Mammary epithelial cell (primary cell): ENCODE measurements at regions not wholly inside any gene's neighbourhood (a gene's known extent, or its start where the extent isn't known, plus 50 kb on each side); places are given as distances from the start of the nearest gene placed in this dataset.

Experiments used
- EZH2 ChIP-seq: IDR thresholded peaks from 2 replicates; pipeline ENCODE4 v1.6.1; 2012; ENCODE audit warnings: low read length, inconsistent platforms, borderline replicate concordance
- TF ChIP-seq, protein P1 (sequence below), 2 donors: IDR thresholded peaks in 1 of 2; conservative IDR thresholded peaks in 1 of 2; 2 replicates each; pipeline ENCODE4 v1.5.1; 2011 to 2012; ENCODE audit warnings: inconsistent platforms in 2 of 2, low read length in 2 of 2, mild to moderate bottlenecking in 2 of 2, control low read depth in 1 of 2, low read depth in 1 of 2; ENCODE audit not compliant: insufficient read depth in 1 of 2; ENCODE audit errors: extremely low read depth in 1 of 2

DNA sequence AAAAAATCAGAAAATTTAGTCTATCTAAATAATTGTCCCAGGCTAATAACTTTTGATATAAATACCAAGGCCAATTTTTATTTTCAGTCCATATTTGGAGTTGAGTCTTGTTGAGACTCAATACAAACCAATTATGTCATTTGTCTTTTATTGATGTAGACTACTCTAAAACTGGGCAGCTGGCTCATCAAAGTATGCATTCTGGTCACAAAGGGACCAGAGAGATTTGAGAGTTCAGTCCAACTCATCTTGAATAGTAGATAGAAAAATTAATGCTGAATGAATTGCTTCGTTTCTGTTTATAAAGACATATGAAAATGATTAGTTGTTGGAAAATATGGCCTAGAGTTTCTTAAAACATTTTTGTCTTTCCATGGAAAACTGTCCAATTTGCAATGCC lies 412.5 kb upstream of the KLHL4 start:
- TF ChIP-seq EZH2, result no peak
- TF ChIP-seq, protein P1, sequence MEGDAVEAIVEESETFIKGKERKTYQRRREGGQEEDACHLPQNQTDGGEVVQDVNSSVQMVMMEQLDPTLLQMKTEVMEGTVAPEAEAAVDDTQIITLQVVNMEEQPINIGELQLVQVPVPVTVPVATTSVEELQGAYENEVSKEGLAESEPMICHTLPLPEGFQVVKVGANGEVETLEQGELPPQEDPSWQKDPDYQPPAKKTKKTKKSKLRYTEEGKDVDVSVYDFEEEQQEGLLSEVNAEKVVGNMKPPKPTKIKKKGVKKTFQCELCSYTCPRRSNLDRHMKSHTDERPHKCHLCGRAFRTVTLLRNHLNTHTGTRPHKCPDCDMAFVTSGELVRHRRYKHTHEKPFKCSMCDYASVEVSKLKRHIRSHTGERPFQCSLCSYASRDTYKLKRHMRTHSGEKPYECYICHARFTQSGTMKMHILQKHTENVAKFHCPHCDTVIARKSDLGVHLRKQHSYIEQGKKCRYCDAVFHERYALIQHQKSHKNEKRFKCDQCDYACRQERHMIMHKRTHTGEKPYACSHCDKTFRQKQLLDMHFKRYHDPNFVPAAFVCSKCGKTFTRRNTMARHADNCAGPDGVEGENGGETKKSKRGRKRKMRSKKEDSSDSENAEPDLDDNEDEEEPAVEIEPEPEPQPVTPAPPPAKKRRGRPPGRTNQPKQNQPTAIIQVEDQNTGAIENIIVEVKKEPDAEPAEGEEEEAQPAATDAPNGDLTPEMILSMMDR (conservative IDR thresholded peaks at IDR 0.05 in 1 of 2, IDR thresholded peaks at IDR 0.05 in 1 of 2; ENCODE audit: extremely low read depth in 1 of 2, insufficient read depth in 1 of 2, low read depth in 1 of 2, low read length in 2 of 2), result no peak
